ENCODE measurements at regions not wholly inside any gene's neighbourhood (a gene's known extent, or its start where the extent isn't known, plus 50 kb on each side); places are given as distances from the start of the nearest gene placed in this dataset.

GRCh38 chr2:207224381-207224780 is 58.6 kb upstream of the KLF7 start:
- TF ChIP-seq CTCF (IDR thresholded peaks at IDR 0.05; ENCODE audit: low read depth, low read length), result no peak
- TF ChIP-seq EZH2phosphoT487 (IDR thresholded peaks at IDR 0.05; ENCODE audit: low read depth), result no peak

Measured in OCI-LY3 (cell line).